ENCODE measurements at regions not wholly inside any gene's neighbourhood (a gene's known extent, or its start where the extent isn't known, plus 50 kb on each side); places are given as distances from the start of the nearest gene placed in this dataset.

GRCh38 chr16:65757064-65757463 is 609.4 kb upstream of the CDH5 start:
- Histone ChIP-seq H3K27ac (ENCODE audit: low read depth, low read length, poor library complexity, severe bottlenecking) (no peak overlapping the region), H3K4me2 (ENCODE audit: low read length) (no peak overlapping the region), H3K9me2 (ENCODE audit: insufficient read depth, low read length) (no peaks in the 10 kb centered on the region), H4K20me1 (ENCODE audit: insufficient read depth, low read length) (no peaks in the 10 kb centered on the region), H2AFZ (ENCODE audit: low read length) (no peak overlapping the region), H3K79me2 (ENCODE audit: insufficient read depth, low read depth, low read length) (no peaks in the 10 kb centered on the region), H3K4me1 (ENCODE audit: insufficient read depth, low read length, poor library complexity, severe bottlenecking) (peaks cover 18% of the 10 kb centered on the region), H3K36me3 (ENCODE audit: insufficient read depth, low read length) (no peaks in the 10 kb centered on the region), H3K9me3 (ENCODE audit: low read length) (no peaks in the 10 kb centered on the region), H3K4me3 (ENCODE audit: low read depth, low read length, poor library complexity, severe bottlenecking) (no peak overlapping the region)
- intact Hi-C loops (cut with micrococcal nuclease; ENCODE audit: unreplicated experiment), result no loop called here
- ChIA-PET CTCF (ENCODE audit: unreplicated experiment) (no interaction called here), POLR2A (no interaction called here)
- TF ChIP-seq CTCF (conservative IDR thresholded peaks at IDR 0.05; ENCODE audit: low read length) (no peak), EZH2phosphoT487 (IDR thresholded peaks at IDR 0.05; ENCODE audit: borderline replicate concordance, low read depth, low read length) (no peak)
- no peak for DNase-seq (ENCODE audit: low spot score)
- no TSS peak for BruUV-seq (replicated peaks)

- Histone ChIP-seq H4K20me1 (ENCODE audit: insufficient read depth, low read length) (no peaks in the 10 kb centered on the region), H3K27ac (ENCODE audit: low read depth, low read length, poor library complexity, severe bottlenecking) (no peak overlapping the region), H3K4me1 (ENCODE audit: insufficient read depth, low read length, poor library complexity, severe bottlenecking) (peaks cover 12% of the 10 kb centered on the region), H3K9me3 (ENCODE audit: low read length) (no peaks in the 10 kb centered on the region), H2AFZ (ENCODE audit: low read length) (no peak overlapping the region), H3K79me2 (ENCODE audit: insufficient read depth, low read depth, low read length) (no peaks in the 10 kb centered on the region), H3K4me3 (ENCODE audit: low read depth, low read length, poor library complexity, severe bottlenecking) (no peak overlapping the region), H3K4me2 (ENCODE audit: low read length) (no peak overlapping the region), H3K36me3 (ENCODE audit: insufficient read depth, low read length) (no peaks in the 10 kb centered on the region), H3K9me2 (ENCODE audit: insufficient read depth, low read length) (no peaks in the 10 kb centered on the region)
- intact Hi-C loops (cut with micrococcal nuclease; ENCODE audit: unreplicated experiment), result no loop called here
- ChIA-PET CTCF (ENCODE audit: unreplicated experiment) (no interaction called here), POLR2A (interaction anchor here (0.6 kb wide), 1 partner anchor 18 kb away, joined by 3 read pairs; no protein-coding TSS in a partner anchor)
- no peak for DNase-seq (ENCODE audit: low spot score)
- no peak for TF ChIP-seq CTCF (conservative IDR thresholded peaks at IDR 0.05; ENCODE audit: low read length)
- TF ChIP-seq EZH2phosphoT487 (IDR thresholded peaks at IDR 0.05; ENCODE audit: borderline replicate concordance, low read depth, low read length), result no peak
- no TSS peak for BruUV-seq (replicated peaks)
Measured at GRCh38 chr16:65756163-65756562, 610.3 kb upstream of the CDH5 start.

- Histone ChIP-seq H3K4me2 (ENCODE audit: low read length) (no peak overlapping the region), H2AFZ (ENCODE audit: low read length) (no peak overlapping the region), H4K20me1 (ENCODE audit: insufficient read depth, low read length) (no peaks in the 10 kb centered on the region), H3K4me1 (ENCODE audit: insufficient read depth, low read length, poor library complexity, severe bottlenecking) (peaks cover 12% of the 10 kb centered on the region), H3K9me2 (ENCODE audit: insufficient read depth, low read length) (no peaks in the 10 kb centered on the region), H3K79me2 (ENCODE audit: insufficient read depth, low read depth, low read length) (no peaks in the 10 kb centered on the region), H3K4me3 (ENCODE audit: low read depth, low read length, poor library complexity, severe bottlenecking) (no peak overlapping the region), H3K27ac (ENCODE audit: low read depth, low read length, poor library complexity, severe bottlenecking) (no peak overlapping the region), H3K9me3 (ENCODE audit: low read length) (no peaks in the 10 kb centered on the region), H3K36me3 (ENCODE audit: insufficient read depth, low read length) (no peaks in the 10 kb centered on the region)
- BruUV-seq (replicated peaks), result no TSS peak
- POLR2A ChIA-PET, result interaction anchor here (0.6 kb wide), 2 partner anchors 19 to 195 kb away, joined by 3 read pairs; no protein-coding TSS in a partner anchor
- no peak for TF ChIP-seq CTCF (conservative IDR thresholded peaks at IDR 0.05; ENCODE audit: low read length)
- TF ChIP-seq EZH2phosphoT487 (IDR thresholded peaks at IDR 0.05; ENCODE audit: borderline replicate concordance, low read depth, low read length), result no peak
- intact Hi-C loops (cut with micrococcal nuclease; ENCODE audit: unreplicated experiment), result no loop called here
- CTCF ChIA-PET (ENCODE audit: unreplicated experiment), result no interaction called here
- no peak for DNase-seq (ENCODE audit: low spot score)
Measured at GRCh38 chr16:65754820-65755691, 611.4 kb upstream of the CDH5 start.
